NCI-H187 (cell line): ENCODE measurements at regions not wholly inside any gene's neighbourhood (a gene's known extent, or its start where the extent isn't known, plus 50 kb on each side); places are given as distances from the start of the nearest gene placed in this dataset.

Source experiments
- DNase-seq, 2 experiments: peaks; one replicate each; lab custom pipeline; 2025; lab: John Stamatoyannopoulos, UW

DNA sequence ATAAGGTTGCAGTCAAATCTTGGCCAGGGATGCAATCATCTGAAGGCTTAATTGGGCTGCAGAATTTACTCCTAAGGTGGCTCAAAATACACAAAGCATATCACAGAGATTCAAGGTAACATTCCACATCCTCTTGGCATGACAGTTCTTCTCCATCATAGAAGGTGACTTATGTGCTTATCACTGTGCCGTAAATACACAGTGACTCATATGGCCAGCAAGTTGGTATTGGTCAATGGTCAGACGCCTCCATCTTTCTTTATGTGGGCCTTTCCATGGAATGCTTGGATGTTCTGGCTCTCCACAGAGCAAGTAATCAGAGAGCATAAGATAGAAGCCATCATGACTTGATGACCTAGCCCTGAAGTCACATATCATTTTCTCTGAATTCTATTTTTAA lies 168.8 kb upstream of the ST8SIA2 start:
- DNase-seq: no peak

DNA sequence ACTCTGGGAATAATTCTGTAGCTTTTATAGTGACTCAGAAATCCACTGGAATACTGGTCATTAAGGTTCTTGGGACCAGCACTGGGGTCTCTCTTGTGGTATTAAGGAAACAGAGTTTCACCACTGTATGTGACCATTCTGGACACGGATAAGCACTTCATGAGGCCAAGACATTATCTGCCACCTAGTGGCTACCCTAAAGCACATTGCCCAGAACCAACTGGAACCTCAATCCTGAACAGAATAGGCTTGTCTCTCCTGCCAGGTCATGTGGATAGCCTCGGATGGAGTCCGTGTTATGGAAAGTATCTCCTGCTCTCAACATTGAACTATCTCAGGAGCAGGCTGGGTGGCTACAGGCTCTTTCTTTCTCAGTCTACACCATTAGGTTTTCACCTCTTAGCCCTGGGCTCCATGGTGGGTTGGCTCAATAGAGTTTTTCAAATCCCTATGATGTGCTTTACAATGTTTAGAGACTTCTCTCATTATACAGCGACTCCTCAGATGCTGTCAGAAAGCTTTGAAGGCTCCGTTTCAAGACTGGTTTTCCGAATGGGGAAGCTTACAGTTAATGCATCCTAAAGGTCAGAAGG lies 167.6 kb upstream of the ST8SIA2 start:
- DNase-seq: no peak

DNA sequence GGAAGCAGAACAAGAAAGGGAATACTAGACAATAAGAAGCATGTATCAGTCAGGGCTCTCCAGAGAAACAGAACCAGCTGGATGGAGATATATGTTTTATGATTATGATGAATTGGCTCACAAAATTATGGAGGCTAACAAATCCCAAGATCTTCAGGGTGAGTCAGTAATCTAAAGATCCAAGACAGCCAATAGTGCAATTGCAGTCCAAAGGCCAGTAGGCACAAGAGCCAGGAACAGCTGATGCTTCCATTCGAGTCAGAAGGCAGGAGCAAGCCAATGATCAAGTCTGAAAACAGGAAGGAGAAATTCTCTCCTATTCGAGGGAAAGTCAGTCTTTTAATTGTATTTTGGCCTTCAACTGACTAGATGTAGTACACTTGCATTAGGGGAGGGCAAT lies 164.9 kb upstream of the ST8SIA2 start:
- no peak for DNase-seq

DNA sequence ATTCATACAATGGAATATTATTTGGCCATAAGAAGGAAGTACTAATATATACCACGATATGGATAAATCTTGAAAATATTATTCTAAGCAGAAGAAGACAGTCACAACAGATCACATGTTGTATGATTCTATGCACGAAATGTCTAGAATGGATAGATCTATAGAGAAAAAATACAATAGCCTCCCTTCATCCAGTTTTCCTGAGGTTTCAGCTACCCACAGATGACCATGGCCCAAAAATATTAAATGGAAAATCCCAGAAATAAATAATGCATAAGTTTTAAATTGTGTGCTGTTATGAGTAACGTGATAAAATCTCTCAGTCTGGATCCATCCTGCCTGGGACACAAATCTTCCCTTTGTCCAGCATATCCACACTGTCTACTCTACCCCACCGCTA lies 162.2 kb upstream of the ST8SIA2 start:
- DNase-seq: no peak

DNA sequence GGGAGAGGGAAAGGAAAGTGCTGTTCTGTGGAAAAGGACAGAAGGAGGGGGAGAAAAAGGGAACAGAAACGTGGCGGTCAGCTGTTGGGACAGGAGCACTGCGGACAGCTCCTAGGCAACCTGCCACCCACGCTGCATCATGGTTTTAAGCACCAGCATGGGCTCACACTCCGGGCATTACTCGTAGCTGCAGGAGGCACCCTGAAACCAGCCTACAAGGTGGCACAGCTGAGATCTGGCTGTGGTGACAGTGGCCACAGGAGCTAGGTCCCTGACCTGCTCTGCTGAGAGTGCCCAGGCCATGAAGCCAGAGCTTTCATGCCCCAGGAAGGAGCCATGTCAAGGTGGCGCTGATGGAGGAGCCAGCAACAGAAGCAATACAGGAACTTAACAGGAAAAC lies 161.4 kb upstream of the ST8SIA2 start:
- no peak for DNase-seq

DNA sequence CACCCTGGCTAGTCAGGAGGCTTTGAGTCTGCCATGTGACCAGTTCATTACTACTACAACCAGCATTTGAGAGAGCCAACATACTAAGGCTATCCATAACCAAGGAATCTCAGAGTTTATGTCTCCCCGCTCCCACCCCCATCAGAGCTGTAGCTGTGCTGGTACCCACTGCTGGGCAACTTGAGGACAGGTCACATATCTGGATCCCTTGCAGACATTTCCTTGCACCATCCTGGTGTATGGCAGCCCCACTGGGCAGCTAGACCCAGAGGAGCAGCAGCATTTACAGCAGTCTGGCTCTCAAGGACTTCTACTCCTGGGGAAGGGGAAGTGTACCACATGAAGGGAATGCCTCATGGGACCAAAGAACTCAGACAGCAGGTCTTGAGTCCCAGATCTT lies 160.8 kb upstream of the ST8SIA2 start:
- no peak for DNase-seq

DNA sequence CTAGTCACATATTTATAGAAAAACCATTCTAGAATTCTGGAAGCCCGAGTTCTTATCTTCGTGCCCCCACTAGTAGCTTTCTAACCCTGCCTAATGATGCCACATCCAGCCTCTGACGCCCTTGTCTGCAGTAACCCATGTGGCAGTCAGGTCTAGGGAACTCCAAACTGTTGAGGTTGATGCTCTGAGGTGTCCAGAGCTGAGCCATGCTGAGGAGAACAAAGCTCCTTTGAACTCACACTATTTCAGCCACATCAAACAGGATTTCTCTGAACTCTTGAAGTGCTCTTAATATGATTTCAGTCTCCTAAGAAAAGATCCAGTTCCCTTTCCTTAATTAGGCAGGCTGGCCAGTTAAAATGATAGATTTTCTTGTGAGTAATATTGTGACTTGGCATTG lies 150.5 kb upstream of the ST8SIA2 start:
- DNase-seq: no peak

DNA sequence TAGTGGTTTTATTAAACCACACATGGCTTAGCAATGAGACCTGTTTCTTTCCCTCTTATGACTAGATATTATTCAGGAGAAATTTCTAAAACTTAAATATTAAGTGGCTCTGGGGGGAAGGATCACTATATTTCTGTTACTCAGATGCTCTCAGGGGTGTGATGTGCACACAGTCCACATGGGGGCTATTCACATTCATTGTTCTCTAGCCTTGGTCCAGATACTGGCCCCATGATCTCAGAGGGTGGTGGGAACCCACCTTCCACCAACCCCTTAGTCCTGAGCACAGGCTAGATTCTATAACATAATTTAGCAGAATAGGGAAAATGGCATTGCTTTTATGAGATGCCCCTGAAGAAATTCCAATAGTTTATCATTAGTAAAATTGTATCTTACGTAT lies 149.0 kb upstream of the ST8SIA2 start:
- DNase-seq: no peak

DNA sequence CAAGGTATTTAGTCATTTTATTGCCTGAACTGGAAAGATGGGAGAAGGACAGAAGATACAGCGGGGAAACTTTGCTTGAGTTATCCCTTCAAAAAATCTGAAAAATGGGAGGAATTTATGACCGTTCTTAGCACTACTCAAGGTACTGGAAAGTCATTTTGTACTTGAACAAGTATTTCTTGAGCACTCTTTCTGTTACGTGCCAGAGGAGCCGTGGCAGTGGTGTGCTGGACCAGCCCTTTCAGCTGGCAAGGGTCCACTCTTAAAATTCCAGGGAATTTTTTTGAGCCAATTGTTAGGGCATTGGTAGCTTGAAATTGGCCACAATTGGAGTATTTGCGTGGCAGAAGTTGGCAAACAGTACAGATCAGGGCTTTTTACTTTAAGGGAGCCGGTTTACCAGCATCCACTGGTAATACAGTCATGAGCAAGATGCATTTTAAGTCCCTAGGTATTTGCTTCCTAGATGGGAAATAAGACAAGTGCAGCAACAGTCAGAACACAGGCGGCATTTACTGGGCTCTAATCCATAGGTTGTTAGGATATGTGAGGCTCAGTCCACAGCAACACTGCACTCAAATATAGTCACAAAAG lies 145.9 kb upstream of the ST8SIA2 start:
- no peak for DNase-seq

DNA sequence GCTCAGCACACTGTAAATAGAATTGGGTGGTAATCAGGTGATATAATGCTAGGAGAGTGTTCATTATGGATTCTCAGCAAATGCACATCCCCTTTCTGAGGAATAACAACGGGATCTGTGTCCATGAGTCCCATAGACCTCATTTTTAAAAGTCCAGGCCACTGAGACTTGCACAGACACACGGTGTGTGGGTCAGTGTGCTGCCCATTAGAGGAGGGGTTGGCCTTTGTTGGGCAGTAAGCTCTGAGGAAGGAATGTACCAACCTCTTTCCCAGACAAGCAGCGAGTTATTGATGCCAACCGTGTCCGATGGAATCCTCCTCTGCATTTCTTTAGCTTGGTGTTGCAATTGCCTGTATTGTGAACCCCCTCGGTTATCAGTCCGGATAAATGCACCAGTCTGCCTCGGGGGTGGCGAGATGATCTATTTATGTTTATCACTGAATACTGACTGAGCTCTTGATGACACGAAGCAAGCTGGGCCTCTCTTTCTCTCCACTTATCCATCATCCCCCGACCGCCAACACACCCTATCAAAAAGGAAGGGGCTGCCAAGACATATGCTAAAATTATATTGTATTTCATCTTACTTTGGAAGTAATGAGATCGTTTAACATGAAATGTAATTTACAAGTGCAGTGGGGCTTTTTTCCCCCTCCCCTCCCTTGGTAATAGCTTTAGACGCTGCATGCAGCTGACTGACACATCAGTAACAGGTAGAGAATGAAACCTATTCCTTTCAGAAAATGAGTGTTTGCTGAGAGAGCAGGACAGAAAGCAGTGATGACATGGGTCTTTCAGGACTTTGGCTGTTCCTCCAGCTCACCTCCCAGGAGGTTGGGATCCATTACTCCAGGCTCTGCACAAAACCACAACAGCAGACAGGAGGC lies 126.6 kb upstream of the ST8SIA2 start:
- DNase-seq: no peak

DNA sequence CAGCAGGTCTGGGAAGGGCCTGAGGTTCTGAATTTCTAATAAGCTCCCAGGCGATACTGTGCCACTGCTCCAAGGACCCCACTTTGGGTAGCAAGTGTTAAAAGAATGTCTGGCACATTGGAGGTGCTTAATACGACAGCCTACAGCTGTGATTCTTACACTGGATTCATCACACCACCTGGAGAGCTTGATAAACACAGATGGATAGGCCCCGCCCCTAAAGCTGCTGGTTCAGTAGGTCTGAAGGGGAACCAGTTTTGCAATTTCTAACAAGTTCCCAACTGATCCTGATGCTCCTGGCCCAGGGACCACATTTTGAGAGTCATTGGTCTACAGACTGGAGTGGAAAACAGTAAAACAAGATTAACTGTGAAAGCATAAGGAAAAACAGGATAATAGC lies 124.8 kb upstream of the ST8SIA2 start:
- peak; percentile 12 to 52 for DNase-seq

DNA sequence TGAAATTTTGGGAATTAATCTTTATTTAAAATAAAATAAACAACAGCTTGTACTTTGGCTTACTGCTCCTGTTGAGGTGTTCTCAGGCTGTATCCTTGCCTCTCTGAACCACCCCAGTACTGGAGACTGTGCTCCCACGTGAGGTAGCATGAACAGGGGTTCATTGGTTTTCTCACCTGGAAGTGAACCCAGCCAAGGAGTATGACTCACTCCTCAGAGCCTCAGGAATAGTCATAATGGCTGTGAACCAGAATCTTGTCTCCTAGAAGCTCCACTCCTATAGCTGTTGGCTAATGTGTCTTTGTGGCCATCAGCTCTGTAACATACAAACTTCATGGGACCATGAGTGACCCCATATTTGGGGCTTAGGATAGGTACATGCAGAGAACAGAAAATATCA lies 122.5 kb upstream of the ST8SIA2 start:
- DNase-seq: no peak

DNA sequence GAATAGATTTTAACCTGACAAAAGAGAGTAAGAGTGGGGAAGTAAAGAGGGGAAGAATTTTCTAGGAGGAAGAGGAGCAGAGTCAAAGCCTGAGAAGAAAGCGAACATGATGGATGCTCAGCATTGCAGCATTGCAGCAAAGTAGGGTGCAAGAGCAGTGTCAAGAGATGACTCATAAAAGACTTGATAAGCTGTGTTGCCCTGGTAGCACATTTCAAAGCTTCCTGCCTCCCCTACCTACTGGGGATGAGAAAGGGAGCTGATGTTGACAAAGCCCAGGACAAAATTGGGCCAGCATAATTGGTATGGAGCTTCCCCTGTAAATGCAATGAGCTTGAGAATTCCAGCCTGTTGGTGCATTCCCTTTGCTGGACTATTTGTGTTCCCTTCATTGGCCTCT lies 121.6 kb upstream of the ST8SIA2 start:
- no peak for DNase-seq

DNA sequence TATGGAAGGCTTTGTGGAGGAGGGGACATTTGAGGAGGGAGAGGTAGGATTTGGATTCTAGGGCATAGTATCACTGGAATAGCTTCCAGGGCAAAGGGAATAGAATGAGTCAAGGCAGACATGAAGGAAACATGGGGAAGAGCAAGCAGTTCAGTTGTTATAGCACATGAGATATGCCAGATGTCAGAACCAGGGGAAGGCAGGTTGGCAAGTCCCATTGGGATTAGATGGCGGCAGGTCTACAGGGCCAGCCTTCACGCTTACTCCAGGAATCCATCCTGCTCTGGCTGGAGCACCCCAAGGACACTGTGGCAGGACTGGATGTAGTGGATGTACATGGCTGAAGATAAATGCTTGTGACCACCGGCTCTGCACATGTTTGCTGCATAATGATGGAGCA lies 120.4 kb upstream of the ST8SIA2 start:
- no peak for DNase-seq

DNA sequence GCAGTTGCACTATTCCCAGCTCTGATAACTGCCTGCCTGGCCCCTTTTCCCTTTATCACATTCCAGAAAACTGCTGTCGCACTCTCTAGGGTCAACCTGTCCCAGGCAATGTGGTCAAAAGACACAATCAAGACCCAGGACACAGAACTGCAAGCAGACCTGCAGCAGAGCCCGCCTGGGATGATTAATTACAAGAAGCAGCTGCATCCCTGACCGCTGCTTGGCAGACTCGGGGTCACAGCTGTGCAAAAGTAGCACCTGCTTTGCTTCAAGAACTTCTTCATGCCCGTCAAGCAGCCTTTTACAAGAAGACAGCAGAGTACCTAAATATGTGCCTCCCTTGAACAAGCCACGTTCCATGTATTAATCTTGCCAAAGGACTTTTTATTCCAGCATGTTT lies 120.0 kb upstream of the ST8SIA2 start:
- peak in 1 of 2 experiments; percentile 51 for DNase-seq

DNA sequence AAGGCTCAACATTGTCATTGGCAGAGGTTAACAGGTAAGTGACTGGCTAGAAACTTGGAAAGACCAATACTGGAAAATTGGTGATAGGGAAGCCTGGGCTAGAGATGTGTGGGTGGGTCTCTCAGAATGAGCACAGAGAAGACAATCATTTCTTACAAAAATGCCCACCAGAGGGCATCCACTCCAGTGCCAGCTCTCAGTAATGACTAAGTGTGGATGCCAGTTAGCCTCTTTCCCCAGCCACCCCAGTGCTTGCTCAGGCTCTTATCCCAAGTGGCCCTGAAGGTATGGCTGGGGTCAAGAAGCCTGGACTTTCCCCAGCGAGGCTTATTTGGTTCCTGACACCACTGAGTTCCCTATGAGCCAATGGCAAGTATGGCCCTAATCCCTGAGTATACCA lies 115.9 kb upstream of the ST8SIA2 start:
- DNase-seq: no peak

DNA sequence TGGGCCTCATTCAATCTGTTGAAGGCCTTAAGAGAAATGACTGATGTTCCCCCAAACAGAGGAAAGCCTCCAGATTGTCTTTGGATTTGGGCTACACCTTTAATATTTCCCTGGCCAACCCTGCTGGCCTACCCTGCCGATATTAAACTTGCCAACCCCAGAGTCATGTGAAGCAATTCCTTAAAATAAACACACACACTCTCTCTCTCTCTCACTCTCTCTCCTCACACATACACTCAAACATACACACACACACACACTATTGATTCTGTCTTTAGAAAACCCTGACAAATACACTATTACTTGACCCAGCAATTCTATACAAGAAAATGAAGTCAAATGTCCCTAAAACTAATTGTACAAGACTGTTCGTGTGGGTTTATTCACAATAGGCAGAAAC lies 109.9 kb upstream of the ST8SIA2 start:
- DNase-seq: no peak

DNA sequence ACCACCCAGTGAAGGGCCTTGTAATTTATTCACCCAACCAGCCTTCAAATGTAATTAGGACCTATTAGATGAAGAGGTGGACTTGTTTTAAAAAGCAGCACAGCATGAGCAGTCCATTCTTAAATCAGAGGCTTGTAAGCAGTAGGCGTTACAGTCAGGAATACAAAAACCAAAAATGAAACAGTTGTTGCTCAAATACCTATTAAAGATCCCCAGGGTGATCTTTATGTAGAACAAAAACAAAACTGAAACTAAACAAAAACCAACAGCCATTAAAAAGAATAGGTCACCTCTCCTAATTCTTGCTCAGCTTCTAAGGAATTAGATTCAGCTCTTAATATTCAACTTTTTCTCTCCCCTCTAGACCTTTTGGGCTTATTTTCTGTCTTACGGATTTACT lies 104.9 kb upstream of the ST8SIA2 start:
- DNase-seq: no peak

DNA sequence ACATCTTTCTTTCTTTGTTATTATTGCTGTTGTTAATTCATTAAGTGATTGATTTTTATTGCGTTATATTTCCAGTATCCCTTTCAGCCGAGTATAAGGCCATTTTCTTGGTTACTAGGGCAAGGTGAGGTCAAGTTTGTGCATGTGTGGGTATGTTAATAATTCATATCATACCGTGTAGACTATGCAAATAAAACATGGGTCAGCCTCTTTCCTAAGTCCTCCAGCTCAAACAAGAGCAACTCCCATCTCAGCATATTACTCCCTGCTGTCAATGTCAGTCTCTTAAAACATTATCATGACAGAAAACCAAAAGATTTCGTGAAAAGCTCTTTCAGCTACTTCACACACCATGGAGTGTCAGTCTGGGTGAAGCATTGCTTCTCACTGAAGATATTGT lies 103.9 kb upstream of the ST8SIA2 start:
- no peak for DNase-seq

DNA sequence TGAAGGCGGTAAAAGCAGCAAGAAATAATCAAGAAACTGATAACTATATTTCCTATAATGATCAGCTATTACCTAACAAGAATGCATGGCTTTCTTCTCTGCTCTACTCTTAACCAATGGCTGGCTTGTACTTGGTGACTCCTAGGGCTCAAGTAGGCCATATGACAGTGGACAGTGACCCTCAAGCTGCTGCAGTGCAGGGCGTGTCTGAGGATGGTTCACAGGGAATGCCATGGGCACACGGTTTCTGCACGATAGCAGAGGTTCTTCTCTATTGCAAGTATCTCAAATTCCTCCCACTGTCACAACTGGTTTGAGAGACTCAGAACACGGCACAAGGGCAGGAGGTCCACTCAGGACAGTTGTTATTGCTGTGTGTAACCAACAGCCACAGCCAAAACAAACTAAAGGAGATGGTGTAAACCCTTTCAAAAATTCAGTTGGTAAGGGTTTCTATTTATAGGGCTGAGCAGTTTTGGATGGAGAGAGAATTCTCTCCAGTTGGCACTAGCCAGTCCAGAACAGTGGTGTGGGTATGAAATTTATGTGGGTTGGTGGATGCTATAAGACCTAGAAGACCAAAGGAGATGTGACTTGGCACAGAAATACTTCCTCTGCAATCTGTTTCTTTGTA lies 103.2 kb upstream of the ST8SIA2 start:
- DNase-seq: no peak

DNA sequence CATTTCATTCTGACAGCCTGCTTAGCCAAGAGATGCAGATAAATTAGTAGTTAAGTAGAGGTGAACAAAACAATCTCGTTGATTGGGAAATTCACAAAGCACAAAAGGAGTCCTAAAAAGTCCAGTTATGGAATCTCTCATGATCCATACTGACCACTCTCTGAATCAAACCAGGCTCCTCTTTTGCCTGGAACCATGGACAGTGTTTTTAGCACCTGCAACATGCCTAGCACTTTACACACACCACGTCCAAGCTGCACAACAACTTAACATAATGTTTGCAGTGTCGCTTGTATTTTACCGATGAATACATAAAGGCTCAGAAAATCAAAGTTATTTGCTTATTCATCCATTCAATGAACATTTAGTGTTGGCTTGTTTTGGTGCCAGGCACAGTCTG lies 101.8 kb upstream of the ST8SIA2 start:
- no peak for DNase-seq

DNA sequence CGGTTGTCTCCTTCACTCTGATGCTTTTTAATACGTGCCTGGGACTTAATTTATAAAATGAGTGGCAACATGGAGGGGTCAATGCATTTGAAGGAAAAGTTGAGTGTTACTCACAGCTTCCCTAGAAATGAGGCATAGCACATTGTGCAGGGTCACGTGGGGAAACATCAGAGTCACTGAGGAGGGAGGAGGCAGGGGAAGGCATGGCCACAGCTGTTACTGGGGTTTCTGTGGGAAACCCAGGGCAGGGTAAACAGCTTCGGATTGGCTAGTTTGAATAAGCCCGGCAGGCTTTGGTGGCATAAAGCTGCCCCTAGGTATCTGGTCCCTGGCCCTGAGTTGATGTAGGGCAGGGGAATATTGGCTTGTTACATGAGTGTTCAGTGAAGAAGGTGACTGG lies 98.9 kb upstream of the ST8SIA2 start:
- no peak for DNase-seq
